Muscle of arm (tissue), 1 donor: ENCODE measurements at regions not wholly inside any gene's neighbourhood (a gene's known extent, or its start where the extent isn't known, plus 50 kb on each side); places are given as distances from the start of the nearest gene placed in this dataset.
A peak's percentile ranks its signal among the peaks of the same experiment; 100 is the strongest.

Experiments used
- DNase-seq: peaks from one replicate; pipeline ENCODE4 v3.0.0-alpha.2; 2013

GRCh38 chr16:51391798-51392511 is 240.9 kb upstream of the SALL1 start:
- no peak for DNase-seq

- DNase-seq, result no peak
Measured at GRCh38 chr16:51390877-51391276, 239.8 kb upstream of the SALL1 start.

GRCh38 chr16:51389881-51390280 is 238.8 kb upstream of the SALL1 start:
- DNase-seq, result no peak

- DNase-seq, result no peak
Measured at GRCh38 chr16:51388516-51388951, 237.5 kb upstream of the SALL1 start.

GRCh38 chr16:51383909-51384308 is 232.8 kb upstream of the SALL1 start:
- no peak for DNase-seq

GRCh38 chr16:51382940-51383339 is 231.9 kb upstream of the SALL1 start:
- no peak for DNase-seq

GRCh38 chr16:51382211-51382610 is 231.1 kb upstream of the SALL1 start:
- DNase-seq, result no peak

GRCh38 chr16:51376080-51376479 is 225.0 kb upstream of the SALL1 start:
- no peak for DNase-seq

GRCh38 chr16:51374790-51375189 is 223.7 kb upstream of the SALL1 start:
- DNase-seq, result no peak

GRCh38 chr16:51374346-51374745 is 223.3 kb upstream of the SALL1 start:
- DNase-seq, result no peak

GRCh38 chr16:51365715-51366114 is 214.6 kb upstream of the SALL1 start:
- no peak for DNase-seq

GRCh38 chr16:51359141-51359955 is 208.3 kb upstream of the SALL1 start:
- DNase-seq, result peak; percentile 14

GRCh38 chr16:51357839-51358238 is 206.8 kb upstream of the SALL1 start:
- DNase-seq, result no peak

GRCh38 chr16:51355875-51356274 is 204.8 kb upstream of the SALL1 start:
- DNase-seq, result no peak

- DNase-seq, result no peak
Measured at GRCh38 chr16:51355195-51355594, 204.1 kb upstream of the SALL1 start.

GRCh38 chr16:51353055-51353454 is 202.0 kb upstream of the SALL1 start:
- DNase-seq, result no peak

GRCh38 chr16:51349626-51350025 is 198.6 kb upstream of the SALL1 start:
- DNase-seq, result no peak

- no peak for DNase-seq
Measured at GRCh38 chr16:51343411-51343810, 192.3 kb upstream of the SALL1 start.

GRCh38 chr16:51341204-51341603 is 190.1 kb upstream of the SALL1 start:
- DNase-seq, result no peak

- DNase-seq, result no peak
Measured at GRCh38 chr16:51337662-51338061, 186.6 kb upstream of the SALL1 start.

- DNase-seq, result no peak
Measured at GRCh38 chr16:51328733-51329132, 177.7 kb upstream of the SALL1 start.

- no peak for DNase-seq
Measured at GRCh38 chr16:51327001-51327400, 175.9 kb upstream of the SALL1 start.

GRCh38 chr16:51326131-51326856 is 175.2 kb upstream of the SALL1 start:
- no peak for DNase-seq
